HL-60 (cell line): ENCODE measurements at regions not wholly inside any gene's neighbourhood (a gene's known extent, or its start where the extent isn't known, plus 50 kb on each side); places are given as distances from the start of the nearest gene placed in this dataset.

Experiments
- DNase-seq, 2 experiments: peaks; one replicate each; pipeline ENCODE4 v3.0.0-alpha.2; 2010 to 2020; ENCODE audit warnings: low read depth in 1 of 2, low spot score in 1 of 2
- H3K27ac ChIP-seq: fragments of 250-450 bp; sonication (Bioruptor Pico); replicated peaks from 2 replicates; pipeline ENCODE4 v1.5.1; 2020; ENCODE audit warnings: mild to moderate bottlenecking, moderate library complexity
- H3K27me3 ChIP-seq: fragments of 250-450 bp; sonication (Bioruptor Pico); 2 replicates; pipeline ENCODE4 v1.5.1; 2021; ENCODE audit warnings: mild to moderate bottlenecking, moderate library complexity; ENCODE audit not compliant: insufficient read depth, poor library complexity, severe bottlenecking
- H3K4me3 ChIP-seq: replicated peaks from 2 replicates; pipeline ENCODE4 v1.5.1; 2011; ENCODE audit warnings: mild to moderate bottlenecking, control low read depth, low read length; ENCODE audit not compliant: insufficient read depth
- CTCF ChIP-seq: IDR thresholded peaks from one replicate; pipeline ENCODE4 v1.5.1; 2011; ENCODE audit warnings: low read length, control low read depth, inconsistent platforms; ENCODE audit not compliant: insufficient read depth
- GABPA ChIP-seq: IDR thresholded peaks from 2 replicates; pipeline ENCODE4 v1.6.1; 2012; ENCODE audit warnings: low read depth
- POLR2AphosphoS5 ChIP-seq: IDR thresholded peaks from 2 replicates; pipeline ENCODE4 v1.6.1; 2012; ENCODE audit warnings: low read depth
- REST ChIP-seq: IDR thresholded peaks from 2 replicates; pipeline ENCODE4 v1.6.1; 2012; ENCODE audit warnings: low read depth; ENCODE audit not compliant: insufficient replicate concordance
- SPI1 ChIP-seq: IDR thresholded peaks from 2 replicates; pipeline ENCODE4 v1.6.1; 2012; ENCODE audit warnings: low read depth, mild to moderate bottlenecking, borderline replicate concordance

- Histone ChIP-seq H3K27me3 (peaks cover 6% of the 10 kb centered on the region), H3K4me3 (no peak overlapping the region), H3K27ac (no peak overlapping the region)
- DNase-seq, result no peak
- TF ChIP-seq POLR2AphosphoS5, result no peak
- peak; percentile 60 for TF ChIP-seq SPI1
These were observed 508.4 kb downstream of the PLCL1 start for GRCh38 chr2:198312596-198313483.

- Histone ChIP-seq H3K27ac (no peak overlapping the region), H3K4me3 (no peak overlapping the region), H3K27me3 (peaks cover 5% of the 10 kb centered on the region)
- DNase-seq, result no peak
- TF ChIP-seq SPI1 (no peak), CTCF (no peak), GABPA (no peak), REST (no peak), POLR2AphosphoS5 (no peak)
These were observed 506.6 kb downstream of the PLCL1 start for GRCh38 chr2:198311020-198311419.

GRCh38 chr2:198309673-198310280, 505.4 kb downstream of the PLCL1 start:
- DNase-seq, result peak; percentile 24 to 45
- H3K4me3 ChIP-seq, result no peak overlapping the region
- no peak overlapping the region for H3K27ac ChIP-seq
- TF ChIP-seq GABPA (no peak), CTCF (peak; percentile 52)
- H3K27me3 ChIP-seq, result peaks cover 5% of the 10 kb centered on the region

- Histone ChIP-seq H3K27ac (no peak overlapping the region), H3K27me3 (peaks cover 5% of the 10 kb centered on the region), H3K4me3 (no peak overlapping the region)
- no peak for DNase-seq
- TF ChIP-seq CTCF (no peak), SPI1 (no peak), POLR2AphosphoS5 (no peak), REST (no peak), GABPA (no peak)
These were observed 504.7 kb downstream of the PLCL1 start for GRCh38 chr2:198309081-198309480.
